EH (cell line): ENCODE measurements at regions not wholly inside any gene's neighbourhood (a gene's known extent, or its start where the extent isn't known, plus 50 kb on each side); places are given as distances from the start of the nearest gene placed in this dataset.
"Not testable (repeated sequence)": the region's sequence is repeated elsewhere in the genome, so short reads cannot be mapped to it uniquely, and the experiment has no call there.

Source experiments
- DNase-seq: peaks from one replicate; pipeline ENCODE4 v3.0.0-alpha.2; 2015; ENCODE audit warnings: low read depth

DNA sequence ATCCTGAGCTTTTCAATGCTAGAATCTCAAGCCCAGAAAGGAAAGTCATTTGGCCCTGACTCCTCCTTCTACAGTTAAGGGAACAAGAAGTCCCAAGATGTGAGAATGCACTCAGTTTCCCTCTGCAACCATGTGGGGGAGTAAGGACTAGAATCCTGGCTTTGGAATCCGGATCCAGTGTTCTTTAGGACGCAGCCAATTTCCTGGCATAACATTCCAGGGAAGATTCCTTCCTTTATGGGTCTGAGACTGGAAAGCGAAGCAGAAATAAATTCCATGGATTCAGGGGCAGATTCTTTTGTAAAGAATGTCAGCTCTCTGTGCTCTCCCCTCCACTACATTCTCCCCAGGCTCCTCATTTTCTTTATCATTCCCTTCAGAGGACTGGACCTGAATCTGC is 151.8 kb upstream of the SOX14 start:
- DNase-seq: no peak

- DNase-seq: no peak
Observed at GRCh38 chr3:137615659-137616418, 148.3 kb upstream of the SOX14 start.

DNA sequence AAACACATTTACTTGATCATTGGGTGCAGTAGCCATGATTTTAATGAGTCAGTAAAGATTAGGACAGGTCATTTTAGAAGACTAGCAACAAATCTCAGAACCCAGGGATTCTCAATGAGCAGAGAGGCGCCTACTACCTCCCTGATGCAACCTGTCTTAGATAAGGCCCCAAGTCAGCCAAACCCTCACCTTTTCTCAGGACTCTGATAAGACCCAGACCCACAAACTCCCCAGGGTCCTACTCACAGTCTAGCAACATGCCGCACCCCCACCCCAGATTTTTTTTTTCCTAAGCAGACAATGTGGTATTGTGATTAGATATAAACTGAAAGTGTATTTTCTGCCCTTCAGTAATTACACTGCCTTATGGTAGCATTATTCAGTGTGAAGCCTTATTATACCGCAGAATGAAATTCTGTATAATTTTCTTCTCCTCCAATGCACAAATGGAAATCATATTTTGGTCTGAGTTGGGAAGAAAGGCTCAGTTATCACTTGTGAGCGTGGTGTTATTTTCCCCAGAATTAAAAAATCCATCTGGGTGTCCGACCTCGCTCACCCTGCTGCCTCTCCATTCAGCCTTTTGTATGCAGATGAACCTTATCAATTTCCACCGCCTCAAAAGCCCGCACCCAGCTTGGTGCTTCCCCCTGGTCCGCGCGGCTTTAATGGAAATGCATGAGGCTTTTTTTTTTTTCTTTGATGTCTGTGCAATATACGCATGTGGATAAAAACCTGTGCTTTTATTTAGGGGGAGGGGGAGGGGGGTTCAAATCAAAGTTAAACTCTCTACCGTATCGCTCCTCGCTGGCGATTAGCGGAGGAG is 122.0 kb upstream of the SOX14 start:
- DNase-seq: no peak

DNA sequence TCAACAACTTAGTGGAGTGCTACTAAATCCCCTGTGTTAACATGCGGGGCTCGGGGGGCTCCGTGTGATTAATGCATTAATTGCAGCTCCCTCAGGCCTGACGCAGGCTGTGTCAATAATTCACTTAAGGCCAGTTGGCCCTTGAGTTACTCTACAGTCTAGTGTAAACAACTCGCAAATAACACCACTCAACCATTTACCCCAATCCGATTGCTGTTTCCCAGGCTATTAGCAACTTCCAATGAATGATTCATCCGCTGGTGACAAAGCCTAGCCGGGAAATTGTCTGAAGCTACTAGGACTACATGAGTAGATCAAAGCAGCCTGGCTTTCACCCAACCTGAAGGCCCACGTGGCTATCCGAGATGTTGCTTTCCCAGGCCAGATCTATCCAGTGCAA is 121.3 kb upstream of the SOX14 start:
- no peak for DNase-seq

GRCh38 chr3:137647179-137647578 is 116.9 kb upstream of the SOX14 start:
- DNase-seq: no peak

GRCh38 chr3:137669519-137670060 is 94.5 kb upstream of the SOX14 start:
- no peak for DNase-seq

DNA sequence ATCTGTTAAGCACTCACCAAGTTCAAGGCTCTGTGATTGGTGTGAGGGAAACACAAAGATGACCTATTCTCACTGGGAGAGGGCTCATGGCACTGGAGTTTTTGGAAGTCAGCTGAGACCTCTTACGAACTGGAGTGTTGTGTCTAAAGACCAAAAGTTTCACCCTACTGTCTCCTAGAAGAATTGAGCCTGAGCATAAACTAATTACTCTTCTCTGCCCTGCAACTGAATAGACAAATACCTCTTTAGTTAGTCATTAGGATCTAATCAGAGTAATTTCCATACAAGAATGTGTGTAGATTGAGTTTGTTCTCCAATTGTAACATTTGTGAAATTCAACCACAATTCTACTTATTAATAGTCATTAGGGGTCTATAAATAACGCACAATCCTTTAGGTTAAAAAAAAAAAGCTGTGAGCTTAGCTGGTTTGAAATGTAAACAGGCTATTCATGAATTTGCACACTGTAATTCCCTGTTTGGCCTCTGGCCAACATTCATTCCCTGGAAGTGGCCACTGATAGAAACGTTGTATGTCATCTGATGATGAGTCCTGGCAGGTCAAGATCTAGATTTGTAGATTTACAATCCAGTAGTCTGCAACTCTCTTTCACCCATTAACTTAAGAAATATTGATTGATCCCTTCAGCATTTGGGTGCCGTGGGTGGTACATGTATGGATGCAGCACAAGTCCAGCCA is 76.8 kb upstream of the SOX14 start:
- no peak for DNase-seq

GRCh38 chr3:137692803-137693431 is 71.2 kb upstream of the SOX14 start:
- DNase-seq: no peak

GRCh38 chr3:137693791-137694190 is 70.3 kb upstream of the SOX14 start:
- DNase-seq: no peak

DNA sequence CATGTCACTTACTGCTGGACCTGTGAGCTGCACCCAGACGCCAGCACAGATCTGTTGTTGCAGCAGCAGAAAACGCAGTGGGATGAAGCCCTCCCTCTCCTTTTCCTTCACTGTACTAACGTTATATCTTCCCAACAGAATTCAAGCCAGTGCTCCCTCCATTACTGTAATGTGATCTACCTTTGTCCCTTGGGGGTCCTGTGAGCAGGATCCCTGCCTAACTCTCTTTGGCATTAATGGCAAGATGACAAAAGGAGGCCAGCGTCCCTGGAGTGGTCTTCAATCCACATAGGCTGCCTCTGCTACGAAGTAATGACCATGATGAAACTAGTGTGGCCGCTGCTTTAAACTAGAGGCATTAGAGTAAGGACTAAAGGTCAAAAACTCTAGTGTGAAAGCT is 69.3 kb upstream of the SOX14 start:
- DNase-seq: no peak

GRCh38 chr3:137695351-137695750 is 68.8 kb upstream of the SOX14 start:
- DNase-seq: no peak

- DNase-seq: no peak
Observed at GRCh38 chr3:137709011-137709601, 55.0 kb upstream of the SOX14 start.

DNA sequence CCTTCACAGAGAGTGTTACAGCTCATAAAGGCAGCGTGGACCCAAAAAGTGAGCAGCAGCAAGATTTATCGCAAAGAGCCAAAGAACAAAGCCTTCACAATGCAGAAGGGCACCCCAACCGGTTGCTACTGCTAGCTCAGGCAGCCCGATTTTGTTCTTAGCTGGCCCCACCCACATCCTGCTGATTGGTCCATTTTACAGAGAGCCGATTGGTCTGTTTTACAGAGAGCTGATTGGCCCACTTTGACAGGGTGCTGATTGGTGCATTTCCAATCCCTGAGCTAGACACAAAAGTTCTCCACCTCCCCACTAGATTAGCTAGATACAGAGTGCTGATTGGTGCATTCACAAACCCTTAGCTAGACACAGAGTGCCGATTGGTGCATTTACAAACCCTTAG is 50.1 kb upstream of the SOX14 start:
- DNase-seq: not testable (repeated sequence)
